ENCODE measurements at regions not wholly inside any gene's neighbourhood (a gene's known extent, or its start where the extent isn't known, plus 50 kb on each side); places are given as distances from the start of the nearest gene placed in this dataset.

GRCh38 chr9:21638104-21638503 lies 156.0 kb upstream of the IFNE start:
- Histone ChIP-seq H3K27me3 (no peaks in the 10 kb centered on the region), H3K4me3 (no peak overlapping the region), H3K9me3 (no peaks in the 10 kb centered on the region), H3K27ac (no peak overlapping the region), H3K36me3 (no peaks in the 10 kb centered on the region), H3K4me1 (no peaks in the 10 kb centered on the region)
- 63% methylated on average over 7 of the region's 16 CpGs for WGBS (ENCODE audit: insufficient coverage, low coverage, low lambda C conversion rate, missing lambda C conversion rate)
- TF ChIP-seq CTCF (IDR thresholded peaks at IDR 0.05) = no peak
- no peak for TF ChIP-seq POLR2A (IDR thresholded peaks at IDR 0.05)
- DNase-seq (no peak), ATAC-seq (no peak)
- intact Hi-C loops (cut with DNase I) = no loop called here

GRCh38 chr9:21653091-21653490 lies 149.3 kb upstream of the MTAP start:
- TF ChIP-seq CTCF (IDR thresholded peaks at IDR 0.05) = no peak
- TF ChIP-seq POLR2A (IDR thresholded peaks at IDR 0.05) = no peak
- no peaks in the 10 kb centered on the region for H3K27me3 ChIP-seq
- no peak overlapping the region for H3K4me3 ChIP-seq
- ATAC-seq = no peak
- no peaks in the 10 kb centered on the region for H3K4me1 ChIP-seq
- intact Hi-C loops (cut with DNase I) = no loop called here
- H3K9me3 ChIP-seq = no peaks in the 10 kb centered on the region
- DNase-seq = no peak
- 28% methylated on average over 3 of the region's 3 CpGs for WGBS (ENCODE audit: insufficient coverage, low coverage, low lambda C conversion rate, missing lambda C conversion rate)
- H3K27ac ChIP-seq = no peak overlapping the region
- no peaks in the 10 kb centered on the region for H3K36me3 ChIP-seq

GRCh38 chr9:21653589-21653988 lies 148.8 kb upstream of the MTAP start:
- Histone ChIP-seq H3K4me3 (no peak overlapping the region), H3K4me1 (no peaks in the 10 kb centered on the region), H3K36me3 (no peaks in the 10 kb centered on the region), H3K9me3 (no peaks in the 10 kb centered on the region), H3K27me3 (no peaks in the 10 kb centered on the region), H3K27ac (no peak overlapping the region)
- no peak for DNase-seq
- WGBS (ENCODE audit: insufficient coverage, low coverage, low lambda C conversion rate, missing lambda C conversion rate) = 41% methylated on average over 1 of the region's 1 CpG
- ATAC-seq = no peak
- TF ChIP-seq CTCF (IDR thresholded peaks at IDR 0.05) = no peak
- no peak for TF ChIP-seq POLR2A (IDR thresholded peaks at IDR 0.05)
- intact Hi-C loops (cut with DNase I) = no loop called here

GRCh38 chr9:21656776-21657674 lies 145.4 kb upstream of the MTAP start:
- H3K36me3 ChIP-seq = no peaks in the 10 kb centered on the region
- TF ChIP-seq POLR2A (IDR thresholded peaks at IDR 0.05) (no peak), CTCF (IDR thresholded peaks at IDR 0.05) (no peak)
- H3K4me3 ChIP-seq = no peak overlapping the region
- 42% methylated on average over 2 of the region's 2 CpGs for WGBS (ENCODE audit: insufficient coverage, low coverage, low lambda C conversion rate, missing lambda C conversion rate)
- intact Hi-C loops (cut with DNase I) = no loop called here
- no peaks in the 10 kb centered on the region for H3K9me3 ChIP-seq
- DNase-seq (no peak), ATAC-seq (no peak)
- no peak overlapping the region for H3K27ac ChIP-seq
- H3K27me3 ChIP-seq = no peaks in the 10 kb centered on the region
- H3K4me1 ChIP-seq = no peaks in the 10 kb centered on the region
